Bronchial epithelial cell (primary cell): ENCODE measurements at regions not wholly inside any gene's neighbourhood (a gene's known extent, or its start where the extent isn't known, plus 50 kb on each side); places are given as distances from the start of the nearest gene placed in this dataset.

Source experiments
- DNase-seq: peaks from one replicate; pipeline ENCODE4 v3.0.0-alpha.2; 2010; ENCODE audit warnings: low read depth
- FAIRE-seq: peaks from 2 replicates; lab custom pipeline; 2011; peaks lifted over from hg19 to GRCh38; lab: Jason Lieb, UNC
- H3K27me3 ChIP-seq: 2 replicates; pipeline ENCODE4 v1.5.1; 2011; ENCODE audit warnings: low read length; ENCODE audit not compliant: control insufficient read depth, insufficient read depth
- H3K36me3 ChIP-seq: 2 replicates; pipeline ENCODE4 v1.5.1; 2011; ENCODE audit warnings: low read length; ENCODE audit not compliant: control insufficient read depth, insufficient read depth
- H3K4me3 ChIP-seq: 2 replicates; pipeline ENCODE4 v1.5.1; 2011; ENCODE audit warnings: mild to moderate bottlenecking, low read depth, low read length, control low read depth
- TF ChIP-seq, protein P1 (sequence below): IDR thresholded peaks from 2 replicates; pipeline ENCODE4 v1.5.1; 2011; ENCODE audit warnings: mild to moderate bottlenecking, moderate library complexity, low read length, control low read depth, inconsistent platforms; ENCODE audit not compliant: insufficient read depth, severe bottlenecking

DNA sequence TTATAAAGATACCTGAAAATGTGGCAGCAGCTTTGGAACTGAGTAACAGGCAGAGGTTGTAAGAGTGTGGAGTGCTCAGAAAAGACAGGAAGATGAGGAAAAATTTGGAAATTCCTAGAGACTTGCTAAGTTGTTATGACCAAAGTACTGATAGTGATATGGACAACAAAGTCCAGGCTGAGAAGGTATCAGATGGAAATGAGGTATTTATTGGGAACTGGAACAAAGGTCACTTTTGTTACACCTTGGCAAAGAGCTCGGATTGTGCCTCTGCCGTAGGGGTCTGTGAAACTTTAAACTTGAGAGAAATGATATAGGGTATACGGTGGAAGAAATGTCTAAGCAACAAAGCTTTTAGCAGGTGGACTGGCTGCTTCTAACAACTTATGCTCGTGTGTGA, 419.9 kb downstream of the PCDH17 start:
- Histone ChIP-seq H3K27me3 (no peaks in the 10 kb centered on the region), H3K36me3 (no peaks in the 10 kb centered on the region), H3K4me3 (no peak overlapping the region)
- FAIRE-seq (no peak), DNase-seq (no peak)
- TF ChIP-seq, protein P1, sequence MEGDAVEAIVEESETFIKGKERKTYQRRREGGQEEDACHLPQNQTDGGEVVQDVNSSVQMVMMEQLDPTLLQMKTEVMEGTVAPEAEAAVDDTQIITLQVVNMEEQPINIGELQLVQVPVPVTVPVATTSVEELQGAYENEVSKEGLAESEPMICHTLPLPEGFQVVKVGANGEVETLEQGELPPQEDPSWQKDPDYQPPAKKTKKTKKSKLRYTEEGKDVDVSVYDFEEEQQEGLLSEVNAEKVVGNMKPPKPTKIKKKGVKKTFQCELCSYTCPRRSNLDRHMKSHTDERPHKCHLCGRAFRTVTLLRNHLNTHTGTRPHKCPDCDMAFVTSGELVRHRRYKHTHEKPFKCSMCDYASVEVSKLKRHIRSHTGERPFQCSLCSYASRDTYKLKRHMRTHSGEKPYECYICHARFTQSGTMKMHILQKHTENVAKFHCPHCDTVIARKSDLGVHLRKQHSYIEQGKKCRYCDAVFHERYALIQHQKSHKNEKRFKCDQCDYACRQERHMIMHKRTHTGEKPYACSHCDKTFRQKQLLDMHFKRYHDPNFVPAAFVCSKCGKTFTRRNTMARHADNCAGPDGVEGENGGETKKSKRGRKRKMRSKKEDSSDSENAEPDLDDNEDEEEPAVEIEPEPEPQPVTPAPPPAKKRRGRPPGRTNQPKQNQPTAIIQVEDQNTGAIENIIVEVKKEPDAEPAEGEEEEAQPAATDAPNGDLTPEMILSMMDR: no peak

GRCh38 chr13:58051807-58052375, 420.3 kb downstream of the PCDH17 start:
- TF ChIP-seq, protein P1: no peak
- Histone ChIP-seq H3K4me3 (no peak overlapping the region), H3K36me3 (no peaks in the 10 kb centered on the region), H3K27me3 (no peaks in the 10 kb centered on the region)
- DNase-seq (no peak), FAIRE-seq (no peak)

DNA sequence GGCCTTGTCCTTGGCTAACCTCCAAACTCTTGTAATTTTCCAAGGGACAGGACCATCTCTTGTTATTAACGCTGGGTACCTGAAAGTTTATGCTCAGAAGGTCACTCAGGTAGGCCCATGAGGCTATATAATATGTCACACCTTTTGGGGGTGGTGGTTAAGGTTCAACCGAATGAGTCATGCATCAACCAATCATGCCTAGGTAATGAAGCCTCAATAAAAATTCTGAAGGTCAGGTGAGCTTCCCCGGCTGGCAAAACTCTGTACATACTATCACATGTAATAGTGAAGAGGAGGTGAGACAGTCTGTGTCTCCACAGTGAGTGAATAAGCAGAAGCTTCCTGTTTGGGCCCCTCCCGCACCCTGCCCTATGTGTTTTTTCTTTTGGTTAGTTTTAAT, 424.9 kb downstream of the PCDH17 start:
- FAIRE-seq (no peak), DNase-seq (no peak)
- Histone ChIP-seq H3K36me3 (no peaks in the 10 kb centered on the region), H3K4me3 (no peak overlapping the region), H3K27me3 (no peaks in the 10 kb centered on the region)
- TF ChIP-seq, protein P1: no peak

- FAIRE-seq (no peak), DNase-seq (no peak)
- Histone ChIP-seq H3K4me3 (no peak overlapping the region), H3K27me3 (no peaks in the 10 kb centered on the region), H3K36me3 (no peaks in the 10 kb centered on the region)
- TF ChIP-seq, protein P1: no peak
Measured at GRCh38 chr13:58059624-58060023, 428.1 kb downstream of the PCDH17 start.

DNA sequence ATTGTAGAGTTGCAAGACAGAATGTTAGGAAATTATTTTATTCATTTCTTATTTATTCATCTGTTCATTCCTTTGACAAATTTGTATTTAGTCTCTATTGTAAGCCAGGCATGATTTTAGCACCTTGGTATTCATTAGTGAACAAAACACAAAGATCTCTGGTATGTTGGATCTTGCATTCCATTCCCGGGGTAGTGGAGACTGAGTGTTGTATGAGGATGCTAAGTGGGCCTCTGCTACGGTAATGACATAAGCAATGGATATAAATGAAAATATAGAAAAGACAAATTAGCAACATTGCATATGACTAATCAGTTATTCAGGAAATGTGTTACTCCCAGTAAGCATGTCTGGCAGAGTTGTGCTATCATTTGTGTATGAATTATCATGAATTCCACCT, 449.3 kb downstream of the PCDH17 start:
- FAIRE-seq: no peak
- H3K36me3 ChIP-seq: no peaks in the 10 kb centered on the region

DNA sequence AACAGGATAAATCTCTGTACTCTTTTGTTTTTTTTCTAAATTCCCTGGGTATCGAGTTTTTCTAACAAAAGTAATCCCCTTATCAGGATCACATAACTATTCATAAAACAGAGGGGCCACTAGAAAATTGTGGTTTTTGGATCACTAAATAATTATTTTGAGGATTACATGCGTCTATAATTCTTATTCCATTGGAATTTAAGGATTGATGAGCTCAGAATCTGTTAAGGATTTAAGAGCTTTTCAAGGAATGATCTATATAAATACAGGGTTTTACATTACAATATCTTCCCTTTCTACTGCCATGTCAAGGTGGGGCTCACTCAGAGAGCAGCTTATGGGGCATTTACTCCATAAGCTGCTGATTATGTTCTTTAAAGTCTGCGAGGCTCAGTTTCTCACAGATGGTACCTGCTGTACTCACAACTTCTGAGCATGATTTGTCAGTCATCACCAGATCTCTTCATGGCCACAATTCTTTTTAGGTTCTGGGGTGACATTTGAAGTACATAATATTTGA, 449.8 kb downstream of the PCDH17 start:
- Histone ChIP-seq H3K36me3 (no peaks in the 10 kb centered on the region), H3K27me3 (no peaks in the 10 kb centered on the region), H3K4me3 (no peak overlapping the region)
- TF ChIP-seq, protein P1: no peak
- DNase-seq (no peak), FAIRE-seq (no peak)

More for the DNA sequence above, 449.3 kb downstream of the PCDH17 start:
- H3K27me3 ChIP-seq: no peaks in the 10 kb centered on the region
- DNase-seq: no peak
- TF ChIP-seq, protein P1: no peak
- H3K4me3 ChIP-seq: no peak overlapping the region
